IMR-90 (cell line): ENCODE measurements at regions not wholly inside any gene's neighbourhood (a gene's known extent, or its start where the extent isn't known, plus 50 kb on each side); places are given as distances from the start of the nearest gene placed in this dataset.

Source experiments
- ATAC-seq: fragments of 200-7000 bp; cut with Tn5 transposase; 2 replicates; pipeline ENCODE4 v1.9.1; 2020; ENCODE audit warnings: low read depth, mild to moderate bottlenecking, moderate library complexity
- BruUV-seq: library from RNA; stranded (reverse); fragments of 400-500 nt; replicated peaks from 2 replicates; lab custom pipeline; 2021; lab: Mats Ljungman, UMichigan
- CTCF ChIA-PET: fragments of 300-600 bp; formaldehyde crosslinking; extraction: SDS; loops from one replicate; lab custom pipeline; 2021; ENCODE audit warnings: antibody characterized with exemption; lab: Yijun Ruan, JAX
- POLR2A ChIA-PET: fragments of 300-600 bp; sonication (Branson Sonifier 250); formaldehyde crosslinking; loops from one replicate; lab custom pipeline; 2022; ENCODE audit warnings: antibody characterized with exemption; ENCODE audit not compliant: unreplicated experiment; lab: Charles Lee
- DNase-seq: peaks from one replicate; pipeline ENCODE4 v3.0.0; 2013
- H2AFZ ChIP-seq: replicated peaks from 2 replicates; pipeline ENCODE3; 2013; ENCODE audit warnings: low read length, mild to moderate bottlenecking; ENCODE audit not compliant: poor library complexity
- H2AK5ac ChIP-seq: 2 replicates; pipeline ENCODE4 v1.6.1; 2013; ENCODE audit warnings: low read depth, low read length, inconsistent platforms
- H2AK9ac ChIP-seq: replicated peaks from 2 replicates; pipeline ENCODE3; 2013; ENCODE audit warnings: mild to moderate bottlenecking, low read depth, low read length, moderate library complexity; ENCODE audit not compliant: poor library complexity
- H2BK120ac ChIP-seq: 2 replicates; pipeline ENCODE4 v1.6.1; 2013; ENCODE audit warnings: low read depth, low read length, inconsistent platforms
- H2BK15ac ChIP-seq: 3 replicates; pipeline ENCODE4 v1.6.1; 2013; ENCODE audit warnings: low read depth, low read length, inconsistent platforms
- H2BK20ac ChIP-seq: 2 replicates; pipeline ENCODE4 v1.6.1; 2013; ENCODE audit warnings: low read depth, mild to moderate bottlenecking, inconsistent platforms, low read length, moderate library complexity
- H2BK5ac ChIP-seq: 2 replicates; pipeline ENCODE4 v1.6.1; 2013; ENCODE audit warnings: mild to moderate bottlenecking, low read depth, low read length, inconsistent platforms; ENCODE audit not compliant: poor library complexity, severe bottlenecking
- H3K14ac ChIP-seq: replicated peaks from 2 replicates; pipeline ENCODE4 v1.6.1; 2013; ENCODE audit warnings: low read depth, low read length, inconsistent platforms
- H3K18ac ChIP-seq: 2 replicates; pipeline ENCODE4 v1.6.1; 2013; ENCODE audit warnings: low read depth, low read length, control low read depth
- H3K23ac ChIP-seq: 2 replicates; pipeline ENCODE4 v1.6.1; 2013; ENCODE audit warnings: low read depth, low read length, inconsistent platforms
- H3K27ac ChIP-seq: 2 replicates; pipeline ENCODE4 v1.5.1; 2013; ENCODE audit warnings: mild to moderate bottlenecking, control low read depth, low read length; ENCODE audit not compliant: insufficient read depth
- H3K27me3 ChIP-seq: 2 replicates; pipeline ENCODE4 v1.6.1; 2013; ENCODE audit warnings: low read length; ENCODE audit not compliant: control insufficient read depth, insufficient read depth
- H3K36me3 ChIP-seq: 2 replicates; pipeline ENCODE4 v1.6.1; 2013; ENCODE audit warnings: low read length, mixed read lengths; ENCODE audit not compliant: control insufficient read depth, insufficient read depth
- H3K4ac ChIP-seq: 2 replicates; pipeline ENCODE4 v1.6.1; 2013; ENCODE audit warnings: low read depth, low read length, inconsistent platforms
- H3K4me1 ChIP-seq: 2 replicates; pipeline ENCODE4 v1.6.1; 2013; ENCODE audit warnings: low read length, mixed read lengths; ENCODE audit not compliant: control insufficient read depth, insufficient read depth
- H3K4me2 ChIP-seq: 2 replicates; pipeline ENCODE4 v1.6.1; 2013; ENCODE audit warnings: low read depth, mild to moderate bottlenecking, control low read depth, low read length, moderate library complexity
- H3K4me3 ChIP-seq: 2 replicates; pipeline ENCODE4 v1.5.1; 2013; ENCODE audit warnings: low read depth, mild to moderate bottlenecking, control low read depth, low read length, moderate library complexity; ENCODE audit not compliant: insufficient read depth
- H3K56ac ChIP-seq: 2 replicates; pipeline ENCODE4 v1.6.1; 2013; ENCODE audit warnings: low read length, inconsistent platforms; ENCODE audit not compliant: insufficient read depth; ENCODE audit errors: extremely low read depth
- H3K79me1 ChIP-seq, 2 experiments: 2 replicates each; pipeline ENCODE4 v1.6.1; 2013; ENCODE audit warnings: low read length in 2 of 2, inconsistent platforms in 1 of 2, low read depth in 1 of 2
- H3K9ac ChIP-seq: 2 replicates; pipeline ENCODE4 v1.6.1; 2013; ENCODE audit warnings: low read depth, low read length, control low read depth
- H3K9me1 ChIP-seq: 2 replicates; pipeline ENCODE4 v1.6.1; 2013; ENCODE audit warnings: low read length, inconsistent platforms; ENCODE audit not compliant: insufficient read depth
- H3K9me3 ChIP-seq: 2 replicates; pipeline ENCODE4 v1.6.1; 2013; ENCODE audit warnings: low read length; ENCODE audit not compliant: control insufficient read depth, insufficient read depth
- H4K20me1 ChIP-seq: 2 replicates; pipeline ENCODE4 v1.6.1; 2013; ENCODE audit warnings: low read length, inconsistent platforms; ENCODE audit not compliant: insufficient read depth
- H4K5ac ChIP-seq: 2 replicates; pipeline ENCODE4 v1.6.1; 2013; ENCODE audit warnings: mild to moderate bottlenecking, low read depth, low read length, control low read depth
- H4K8ac ChIP-seq, 2 experiments: 2 replicates each; pipeline ENCODE4 v1.6.1; 2013; ENCODE audit warnings: low read depth in 2 of 2, low read length in 2 of 2, control low read depth in 1 of 2, inconsistent platforms in 1 of 2
- H4K91ac ChIP-seq: 2 replicates; pipeline ENCODE4 v1.6.1; 2013; ENCODE audit warnings: low read depth, low read length, inconsistent platforms; ENCODE audit not compliant: insufficient read depth
- BHLHE40 ChIP-seq: fragments of 150-350 bp; IDR thresholded peaks from 2 replicates; pipeline ENCODE4 v1.6.1; 2016; ENCODE audit warnings: mild to moderate bottlenecking, low read depth, low read length
- CEBPB ChIP-seq: IDR thresholded peaks from 2 replicates; pipeline ENCODE4 v1.6.1; 2012; ENCODE audit warnings: low read depth, low read length, improper control_type of control experiment
- CHD1 ChIP-seq: IDR thresholded peaks from 2 replicates; pipeline ENCODE4 v1.6.1; 2012; ENCODE audit warnings: low read depth, low read length, improper control_type of control experiment
- CTCF ChIP-seq: conservative IDR thresholded peaks from 2 replicates; pipeline ENCODE4 v1.5.1; 2012; ENCODE audit warnings: mild to moderate bottlenecking, low read depth, low read length, improper control_type of control experiment
- ELK1 ChIP-seq: fragments of 150-350 bp; IDR thresholded peaks from 2 replicates; pipeline ENCODE4 v1.6.1; 2016; ENCODE audit warnings: low read depth, mild to moderate bottlenecking, low read length, moderate library complexity, borderline replicate concordance
- FOS ChIP-seq: fragments of 150-350 bp; IDR thresholded peaks from 2 replicates; pipeline ENCODE4 v1.6.1; 2016; ENCODE audit warnings: low read depth, low read length
- MAFK ChIP-seq: IDR thresholded peaks from 2 replicates; pipeline ENCODE4 v1.6.1; 2012; ENCODE audit warnings: low read depth, low read length, improper control_type of control experiment
- MAZ ChIP-seq: IDR thresholded peaks from 2 replicates; pipeline ENCODE4 v1.6.1; 2012; ENCODE audit warnings: low read depth, mild to moderate bottlenecking, low read length, improper control_type of control experiment, moderate library complexity, borderline replicate concordance
- MXI1 ChIP-seq: IDR thresholded peaks from 2 replicates; pipeline ENCODE4 v1.6.1; 2012; ENCODE audit warnings: low read depth, mild to moderate bottlenecking, low read length, moderate library complexity, borderline replicate concordance
- NFE2L2 ChIP-seq: fragments of 150-350 bp; IDR thresholded peaks from 2 replicates; pipeline ENCODE4 v1.6.1; 2016; ENCODE audit warnings: low read depth, mild to moderate bottlenecking, low read length
- POLR2A ChIP-seq: IDR thresholded peaks from 2 replicates; pipeline ENCODE4 v1.6.1; 2012; ENCODE audit warnings: mild to moderate bottlenecking, low read depth, low read length
- RAD21 ChIP-seq: IDR thresholded peaks from 2 replicates; pipeline ENCODE4 v1.6.1; 2012; ENCODE audit warnings: low read length, improper control_type of control experiment
- RCOR1 ChIP-seq: IDR thresholded peaks from 2 replicates; pipeline ENCODE4 v1.6.1; 2012; ENCODE audit warnings: mild to moderate bottlenecking, low read length, improper control_type of control experiment; ENCODE audit not compliant: insufficient replicate concordance
- RFX5 ChIP-seq: IDR thresholded peaks from 2 replicates; pipeline ENCODE4 v1.8.0; 2012; ENCODE audit warnings: low read depth, mild to moderate bottlenecking, low read length, moderate library complexity
- SMC3 ChIP-seq: fragments of 150-350 bp; IDR thresholded peaks from 2 replicates; pipeline ENCODE4 v1.6.1; 2016; ENCODE audit warnings: low read depth, mild to moderate bottlenecking, antibody characterized with exemption, low read length, moderate library complexity
- WGBS, 2 experiments: methylation state at CpG; one replicate each; pipeline versions ENCODE4 v1.1.5 to v1.1.7; 2013; ENCODE audit warnings: missing lambda C conversion rate in 2 of 2; ENCODE audit not compliant: insufficient read length in 1 of 2; ENCODE audit errors: extremely low coverage in 2 of 2; 5-methylcytosine and 5-hydroxymethylcytosine counted together
- dilution Hi-C: fragments of 300-500 bp; cut with HindIII; formaldehyde crosslinking; loops from one replicate; pipeline ENCODE4 v1.14.3; 2018; ENCODE audit warnings: low sequenced_read_pairs; ENCODE audit not compliant: unreplicated experiment
- in situ Hi-C: fragments of 300-500 bp; cut with MboI; formaldehyde crosslinking; loops from 3 replicates; pipeline ENCODE4 v1.14.3; 2019; ENCODE audit warnings: low sequenced_read_pairs, inconsistent platforms, mixed read lengths
- intact Hi-C: fragments of 100-400 bp; cut with micrococcal nuclease; formaldehyde crosslinking; loops from 2 replicates; pipeline ENCODE4 v1.10.0; 2022
- TF ChIP-seq, protein P1 (sequence below): fragments of 150-350 bp; IDR thresholded peaks from 2 replicates; pipeline ENCODE4 v1.6.1; 2017; ENCODE audit warnings: mild to moderate bottlenecking, antibody characterized with exemption, low read length, low read depth

GRCh38 chr4:170801771-170802170, 712.0 kb upstream of the AADAT start:
- Histone ChIP-seq H2BK15ac (no peak overlapping the region), H3K27me3 (no peaks in the 10 kb centered on the region), H3K9ac (no peak overlapping the region), H3K23ac (no peak overlapping the region), H3K36me3 (no peaks in the 10 kb centered on the region), H2BK120ac (no peak overlapping the region), H3K18ac (no peak overlapping the region), H4K8ac (no peak overlapping the region), H3K4me3 (no peak overlapping the region), H4K5ac (no peak overlapping the region), H3K9me1 (no peaks in the 10 kb centered on the region), H3K27ac (no peak overlapping the region), H3K9me3 (peaks cover 2% of the 10 kb centered on the region; the same call in 1 of the 2 replicates), H4K91ac (no peak overlapping the region), H2AFZ (no peak overlapping the region), H3K4ac (no peak overlapping the region), H3K56ac (no peak overlapping the region), H3K4me1 (no peaks in the 10 kb centered on the region), H2AK9ac (no peak overlapping the region), H3K4me2 (no peak overlapping the region), H2AK5ac (no peak overlapping the region), H2BK20ac (no peak overlapping the region), H3K79me1 (no peaks in the 10 kb centered on the region), H3K14ac (no peak overlapping the region), H2BK5ac (no peak overlapping the region), H4K20me1 (no peaks in the 10 kb centered on the region)
- no peak for TF ChIP-seq MXI1
- TF ChIP-seq RFX5: no peak
- TF ChIP-seq POLR2A: no peak
- no peak for TF ChIP-seq RCOR1
- no peak for TF ChIP-seq MAZ
- TF ChIP-seq RAD21: no peak
- no peak for TF ChIP-seq SMC3
- TF ChIP-seq ELK1: no peak
- no peak for TF ChIP-seq MAFK
- no peak for TF ChIP-seq CEBPB
- TF ChIP-seq, protein P1, sequence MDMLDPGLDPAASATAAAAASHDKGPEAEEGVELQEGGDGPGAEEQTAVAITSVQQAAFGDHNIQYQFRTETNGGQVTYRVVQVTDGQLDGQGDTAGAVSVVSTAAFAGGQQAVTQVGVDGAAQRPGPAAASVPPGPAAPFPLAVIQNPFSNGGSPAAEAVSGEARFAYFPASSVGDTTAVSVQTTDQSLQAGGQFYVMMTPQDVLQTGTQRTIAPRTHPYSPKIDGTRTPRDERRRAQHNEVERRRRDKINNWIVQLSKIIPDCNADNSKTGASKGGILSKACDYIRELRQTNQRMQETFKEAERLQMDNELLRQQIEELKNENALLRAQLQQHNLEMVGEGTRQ: no peak
- TF ChIP-seq CHD1: no peak
- TF ChIP-seq FOS: no peak
- TF ChIP-seq NFE2L2: no peak
- TF ChIP-seq BHLHE40: no peak
- no peak for TF ChIP-seq CTCF
- ATAC-seq (no peak), DNase-seq (no peak)
- dilution Hi-C loops (no loop called here), in situ Hi-C loops (no loop called here), intact Hi-C loops (no loop called here)
- WGBS, 2 experiments: no CpG with 5 or more reads among the region's 3 CpGs
- CTCF ChIA-PET: no interaction called here
- BruUV-seq: no TSS peak
- POLR2A ChIA-PET: no interaction called here
